ENCODE measurements at regions not wholly inside any gene's neighbourhood (a gene's known extent, or its start where the extent isn't known, plus 50 kb on each side); places are given as distances from the start of the nearest gene placed in this dataset.

- H3K27me3 ChIP-seq (ENCODE audit: low read depth, low read length): no peaks in the 10 kb centered on the region
- H3K9me3 ChIP-seq (ENCODE audit: control insufficient read depth in 1 of 2, low read length in 2 of 2): no peaks in the 10 kb centered on the region
- H3K4me3 ChIP-seq (ENCODE audit: low read depth in 1 of 2, low read length in 2 of 2): no peak overlapping the region
Measured at GRCh38 chr14:34347683-34348082, 114.4 kb downstream of the SPTSSA start.

GRCh38 chr14:34345718-34346465, 116.1 kb downstream of the SPTSSA start:
- no peaks in the 10 kb centered on the region for H3K27me3 ChIP-seq (ENCODE audit: low read depth, low read length)
- H3K9me3 ChIP-seq (ENCODE audit: control insufficient read depth in 1 of 2, low read length in 2 of 2): no peaks in the 10 kb centered on the region
- no peaks in the 10 kb centered on the region for H3K4me1 ChIP-seq (ENCODE audit: control insufficient read depth in 1 of 2, insufficient read depth in 2 of 2, low read length in 2 of 2)
- no peaks in the 10 kb centered on the region for H3K36me3 ChIP-seq (ENCODE audit: control insufficient read depth in 1 of 2, insufficient read depth in 2 of 2, low read length in 2 of 2)
- H3K27ac ChIP-seq (ENCODE audit: low read length): no peak overlapping the region
- no peak overlapping the region for H3K4me3 ChIP-seq (ENCODE audit: low read depth in 1 of 2, low read length in 2 of 2)

More at GRCh38 chr14:34347683-34348082, 114.4 kb downstream of the SPTSSA start:
- H3K36me3 ChIP-seq (ENCODE audit: control insufficient read depth in 1 of 2, insufficient read depth in 2 of 2, low read length in 2 of 2): no peaks in the 10 kb centered on the region
- H3K27ac ChIP-seq (ENCODE audit: low read length): no peak overlapping the region
- H3K4me1 ChIP-seq (ENCODE audit: control insufficient read depth in 1 of 2, insufficient read depth in 2 of 2, low read length in 2 of 2): no peaks in the 10 kb centered on the region

- H3K27me3 ChIP-seq (ENCODE audit: low read depth, low read length): no peaks in the 10 kb centered on the region
- H3K9me3 ChIP-seq (ENCODE audit: control insufficient read depth in 1 of 2, low read length in 2 of 2): no peaks in the 10 kb centered on the region
- H3K4me3 ChIP-seq (ENCODE audit: low read depth in 1 of 2, low read length in 2 of 2): no peak overlapping the region
- H3K4me1 ChIP-seq (ENCODE audit: control insufficient read depth in 1 of 2, insufficient read depth in 2 of 2, low read length in 2 of 2): no peaks in the 10 kb centered on the region
- no peaks in the 10 kb centered on the region for H3K36me3 ChIP-seq (ENCODE audit: control insufficient read depth in 1 of 2, insufficient read depth in 2 of 2, low read length in 2 of 2)
- no peak overlapping the region for H3K27ac ChIP-seq (ENCODE audit: low read length)
Measured at GRCh38 chr14:34344318-34344717, 117.7 kb downstream of the SPTSSA start.

GRCh38 chr14:34340025-34340625, 121.9 kb downstream of the SPTSSA start:
- no peak overlapping the region for H3K27ac ChIP-seq (ENCODE audit: low read length)
- H3K4me1 ChIP-seq (ENCODE audit: control insufficient read depth in 1 of 2, insufficient read depth in 2 of 2, low read length in 2 of 2): no peaks in the 10 kb centered on the region
- no peaks in the 10 kb centered on the region for H3K36me3 ChIP-seq (ENCODE audit: control insufficient read depth in 1 of 2, insufficient read depth in 2 of 2, low read length in 2 of 2)
- H3K27me3 ChIP-seq (ENCODE audit: low read depth, low read length): no peaks in the 10 kb centered on the region
- no peaks in the 10 kb centered on the region for H3K9me3 ChIP-seq (ENCODE audit: control insufficient read depth in 1 of 2, low read length in 2 of 2)
- no peak overlapping the region for H3K4me3 ChIP-seq (ENCODE audit: low read depth in 1 of 2, low read length in 2 of 2)

GRCh38 chr14:34338056-34338455, 124.0 kb downstream of the SPTSSA start:
- H3K36me3 ChIP-seq (ENCODE audit: control insufficient read depth in 1 of 2, insufficient read depth in 2 of 2, low read length in 2 of 2): no peaks in the 10 kb centered on the region
- no peaks in the 10 kb centered on the region for H3K27me3 ChIP-seq (ENCODE audit: low read depth, low read length)
- H3K27ac ChIP-seq (ENCODE audit: low read length): no peak overlapping the region
- no peak overlapping the region for H3K4me3 ChIP-seq (ENCODE audit: low read depth in 1 of 2, low read length in 2 of 2)
- H3K4me1 ChIP-seq (ENCODE audit: control insufficient read depth in 1 of 2, insufficient read depth in 2 of 2, low read length in 2 of 2): peaks cover 0 to 3% of the 10 kb centered on the region in 2 donors
- no peaks in the 10 kb centered on the region for H3K9me3 ChIP-seq (ENCODE audit: control insufficient read depth in 1 of 2, low read length in 2 of 2)

- no peaks in the 10 kb centered on the region for H3K36me3 ChIP-seq (ENCODE audit: control insufficient read depth in 1 of 2, insufficient read depth in 2 of 2, low read length in 2 of 2)
- H3K4me3 ChIP-seq (ENCODE audit: low read depth in 1 of 2, low read length in 2 of 2): no peak overlapping the region
- H3K27me3 ChIP-seq (ENCODE audit: low read depth, low read length): no peaks in the 10 kb centered on the region
- H3K4me1 ChIP-seq (ENCODE audit: control insufficient read depth in 1 of 2, insufficient read depth in 2 of 2, low read length in 2 of 2): peaks cover 0 to 10% of the 10 kb centered on the region in 2 donors
- no peak overlapping the region for H3K27ac ChIP-seq (ENCODE audit: low read length)
- no peaks in the 10 kb centered on the region for H3K9me3 ChIP-seq (ENCODE audit: control insufficient read depth in 1 of 2, low read length in 2 of 2)
Measured at GRCh38 chr14:34336501-34336900, 125.5 kb downstream of the SPTSSA start.

- Histone ChIP-seq H3K27ac (ENCODE audit: low read length) (no peak overlapping the region), H3K4me1 (ENCODE audit: control insufficient read depth in 1 of 2, insufficient read depth in 2 of 2, low read length in 2 of 2) (peaks cover 0 to 10% of the 10 kb centered on the region in 2 donors), H3K36me3 (ENCODE audit: control insufficient read depth in 1 of 2, insufficient read depth in 2 of 2, low read length in 2 of 2) (no peaks in the 10 kb centered on the region), H3K4me3 (ENCODE audit: low read depth in 1 of 2, low read length in 2 of 2) (no peak overlapping the region), H3K27me3 (ENCODE audit: low read depth, low read length) (no peaks in the 10 kb centered on the region), H3K9me3 (ENCODE audit: control insufficient read depth in 1 of 2, low read length in 2 of 2) (no peaks in the 10 kb centered on the region)
Measured at GRCh38 chr14:34335968-34336367, 126.1 kb downstream of the SPTSSA start.

- H3K36me3 ChIP-seq (ENCODE audit: control insufficient read depth in 1 of 2, insufficient read depth in 2 of 2, low read length in 2 of 2): no peaks in the 10 kb centered on the region
- H3K27me3 ChIP-seq (ENCODE audit: low read depth, low read length): no peaks in the 10 kb centered on the region
- no peak overlapping the region for H3K27ac ChIP-seq (ENCODE audit: low read length)
- no peaks in the 10 kb centered on the region for H3K9me3 ChIP-seq (ENCODE audit: control insufficient read depth in 1 of 2, low read length in 2 of 2)
- H3K4me1 ChIP-seq (ENCODE audit: control insufficient read depth in 1 of 2, insufficient read depth in 2 of 2, low read length in 2 of 2): peaks cover 0 to 18% of the 10 kb centered on the region in 2 donors
- H3K4me3 ChIP-seq (ENCODE audit: low read depth in 1 of 2, low read length in 2 of 2): no peak overlapping the region
Measured at GRCh38 chr14:34334329-34334728, 127.7 kb downstream of the SPTSSA start.

GRCh38 chr14:34331728-34332623, 130.1 kb downstream of the SPTSSA start:
- no peaks in the 10 kb centered on the region for H3K9me3 ChIP-seq (ENCODE audit: control insufficient read depth in 1 of 2, low read length in 2 of 2)
- H3K27me3 ChIP-seq (ENCODE audit: low read depth, low read length): no peaks in the 10 kb centered on the region
- no peak overlapping the region for H3K4me3 ChIP-seq (ENCODE audit: low read depth in 1 of 2, low read length in 2 of 2)
- H3K36me3 ChIP-seq (ENCODE audit: control insufficient read depth in 1 of 2, insufficient read depth in 2 of 2, low read length in 2 of 2): no peaks in the 10 kb centered on the region
- H3K4me1 ChIP-seq (ENCODE audit: control insufficient read depth in 1 of 2, insufficient read depth in 2 of 2, low read length in 2 of 2): peaks cover 0 to 28% of the 10 kb centered on the region in 2 donors
- H3K27ac ChIP-seq (ENCODE audit: low read length): no peak overlapping the region

GRCh38 chr14:34330846-34331245, 131.2 kb downstream of the SPTSSA start:
- Histone ChIP-seq H3K4me3 (ENCODE audit: low read depth in 1 of 2, low read length in 2 of 2) (no peak overlapping the region), H3K27ac (ENCODE audit: low read length) (no peak overlapping the region), H3K9me3 (ENCODE audit: control insufficient read depth in 1 of 2, low read length in 2 of 2) (no peaks in the 10 kb centered on the region), H3K27me3 (ENCODE audit: low read depth, low read length) (no peaks in the 10 kb centered on the region), H3K36me3 (ENCODE audit: control insufficient read depth in 1 of 2, insufficient read depth in 2 of 2, low read length in 2 of 2) (no peaks in the 10 kb centered on the region), H3K4me1 (ENCODE audit: control insufficient read depth in 1 of 2, insufficient read depth in 2 of 2, low read length in 2 of 2) (peaks cover 0 to 28% of the 10 kb centered on the region in 2 donors)

GRCh38 chr14:34329301-34329700, 132.7 kb downstream of the SPTSSA start:
- no peak overlapping the region for H3K27ac ChIP-seq (ENCODE audit: low read length)
- no peaks in the 10 kb centered on the region for H3K36me3 ChIP-seq (ENCODE audit: control insufficient read depth in 1 of 2, insufficient read depth in 2 of 2, low read length in 2 of 2)
- no peak overlapping the region for H3K4me3 ChIP-seq (ENCODE audit: low read depth in 1 of 2, low read length in 2 of 2)
- H3K27me3 ChIP-seq (ENCODE audit: low read depth, low read length): no peaks in the 10 kb centered on the region
- peaks cover 0 to 29% of the 10 kb centered on the region in 2 donors for H3K4me1 ChIP-seq (ENCODE audit: control insufficient read depth in 1 of 2, insufficient read depth in 2 of 2, low read length in 2 of 2)
- H3K9me3 ChIP-seq (ENCODE audit: control insufficient read depth in 1 of 2, low read length in 2 of 2): no peaks in the 10 kb centered on the region

Measured in muscle layer of duodenum (tissue), 2 donors.